H9 (cell line): ENCODE measurements at regions not wholly inside any gene's neighbourhood (a gene's known extent, or its start where the extent isn't known, plus 50 kb on each side); places are given as distances from the start of the nearest gene placed in this dataset.

Experiments
- DNase-seq: peaks from one replicate; pipeline ENCODE4 v3.0.0-alpha.2; 2017
- H2AFZ ChIP-seq: one replicate; pipeline ENCODE4 v1.6.1; 2013; ENCODE audit warnings: mild to moderate bottlenecking, low read length, control low read depth, moderate library complexity
- H2AK5ac ChIP-seq: 2 replicates; pipeline ENCODE4 v1.6.1; 2013; ENCODE audit warnings: low read length, control low read depth, mixed read lengths; ENCODE audit not compliant: insufficient read length
- H2BK120ac ChIP-seq: one replicate; pipeline ENCODE4 v1.6.1; 2013; ENCODE audit warnings: low read depth, mild to moderate bottlenecking, low read length, control low read depth, inconsistent platforms; ENCODE audit not compliant: poor library complexity, severe bottlenecking
- H2BK12ac ChIP-seq: 2 replicates; pipeline ENCODE4 v1.6.1; 2013; ENCODE audit warnings: low read length, control low read depth, mixed read lengths, low read depth; ENCODE audit not compliant: insufficient read length
- H2BK15ac ChIP-seq: 2 replicates; pipeline ENCODE4 v1.6.1; 2013; ENCODE audit warnings: low read depth, low read length, control low read depth
- H2BK20ac ChIP-seq: one replicate; pipeline ENCODE4 v1.6.1; 2013; ENCODE audit warnings: low read depth, mild to moderate bottlenecking, low read length, control low read depth, inconsistent platforms; ENCODE audit not compliant: poor library complexity, severe bottlenecking
- H2BK5ac ChIP-seq: 2 replicates; pipeline ENCODE4 v1.6.1; 2013; ENCODE audit warnings: low read length, control low read depth, mixed read lengths; ENCODE audit not compliant: insufficient read length
- H3K14ac ChIP-seq: 2 replicates; pipeline ENCODE4 v1.6.1; 2013; ENCODE audit warnings: low read length, control low read depth; ENCODE audit not compliant: insufficient read depth
- H3K18ac ChIP-seq: 2 replicates; pipeline ENCODE4 v1.6.1; 2013; ENCODE audit warnings: low read depth, mild to moderate bottlenecking, mixed read lengths, low read length, control low read depth; ENCODE audit not compliant: insufficient read length
- H3K23ac ChIP-seq: 2 replicates; pipeline ENCODE4 v1.6.1; 2013; ENCODE audit warnings: low read length, control low read depth, mixed read lengths, low read depth; ENCODE audit not compliant: insufficient read length
- H3K23me2 ChIP-seq: 2 replicates; pipeline ENCODE4 v1.6.1; 2013; ENCODE audit warnings: low read depth, mild to moderate bottlenecking, mixed read lengths, low read length, control low read depth; ENCODE audit not compliant: insufficient read length, poor library complexity, severe bottlenecking
- H3K27ac ChIP-seq: 2 replicates; pipeline ENCODE4 v1.5.1; 2013; ENCODE audit warnings: low read length, control low read depth, mixed read lengths, low read depth; ENCODE audit not compliant: insufficient read length
- H3K27me3 ChIP-seq: 2 replicates; pipeline ENCODE4 v1.6.1; 2013; ENCODE audit warnings: low read length, control low read depth, inconsistent platforms; ENCODE audit not compliant: insufficient read depth
- H3K4ac ChIP-seq: 2 replicates; pipeline ENCODE4 v1.6.1; 2013; ENCODE audit warnings: low read depth, mild to moderate bottlenecking, control low read depth, inconsistent platforms, low read length, moderate library complexity
- H3K4me1 ChIP-seq: 2 replicates; pipeline ENCODE4 v1.6.1; 2013; ENCODE audit warnings: low read length, control low read depth, inconsistent platforms; ENCODE audit not compliant: insufficient read depth
- H3K4me2 ChIP-seq: 2 replicates; pipeline ENCODE4 v1.6.1; 2013; ENCODE audit warnings: low read length, control low read depth, mixed read lengths; ENCODE audit not compliant: insufficient read length, insufficient read depth
- H3K56ac ChIP-seq: 2 replicates; pipeline ENCODE4 v1.6.1; 2013; ENCODE audit warnings: low read depth, mild to moderate bottlenecking, mixed read lengths, low read length, control low read depth; ENCODE audit not compliant: insufficient read length
- H3K79me1 ChIP-seq: 2 replicates; pipeline ENCODE4 v1.6.1; 2013; ENCODE audit warnings: low read depth, mild to moderate bottlenecking, moderate library complexity, low read length, control low read depth, inconsistent platforms; ENCODE audit not compliant: insufficient read depth, poor library complexity, severe bottlenecking
- H3K79me2 ChIP-seq: 2 replicates; pipeline ENCODE4 v1.6.1; 2013; ENCODE audit warnings: low read length, control low read depth, inconsistent platforms; ENCODE audit not compliant: insufficient read depth
- H3K9ac ChIP-seq: 2 replicates; pipeline ENCODE4 v1.6.1; 2013; ENCODE audit warnings: low read length, control low read depth, mixed read lengths; ENCODE audit not compliant: insufficient read length; ENCODE audit errors: extremely low read depth
- H3K9me3 ChIP-seq: one replicate; pipeline ENCODE4 v1.6.1; 2013; ENCODE audit warnings: low read depth, low read length, inconsistent platforms; ENCODE audit not compliant: control insufficient read depth
- H3T11ph ChIP-seq: one replicate; pipeline ENCODE4 v1.6.1; 2013; ENCODE audit warnings: mild to moderate bottlenecking, low read length, control low read depth, inconsistent platforms
- H4K20me1 ChIP-seq: one replicate; pipeline ENCODE4 v1.6.1; 2013; ENCODE audit not compliant: control insufficient read depth, insufficient read length, insufficient read depth
- H4K5ac ChIP-seq: 2 replicates; pipeline ENCODE4 v1.6.1; 2013; ENCODE audit warnings: low read depth, mild to moderate bottlenecking, mixed read lengths, low read length, control low read depth; ENCODE audit not compliant: insufficient read length
- H4K8ac ChIP-seq: replicated peaks from 2 replicates; pipeline ENCODE4 v1.6.1; 2013; ENCODE audit warnings: low read length, control low read depth, mixed read lengths, low read depth; ENCODE audit not compliant: insufficient read length
- H4K91ac ChIP-seq: 2 replicates; pipeline ENCODE4 v1.6.1; 2013; ENCODE audit warnings: low read depth, mild to moderate bottlenecking, moderate library complexity, mixed read lengths, low read length, control low read depth; ENCODE audit not compliant: insufficient read length
- H3K27ac Mint-ChIP-seq, 3 experiments: 2 replicates in 2 of 3; 3 replicates in 1 of 3; pipeline ENCODE4 v1.8.0; 2020 to 2021; ENCODE audit warnings: mixed read lengths in 3 of 3, mild to moderate bottlenecking in 1 of 3, moderate library complexity in 1 of 3
- H3K27me3 Mint-ChIP-seq: 2 replicates; pipeline ENCODE4 v1.8.0; 2021; ENCODE audit warnings: low read depth, mild to moderate bottlenecking, moderate library complexity, mixed read lengths
- H3K36me3 Mint-ChIP-seq, 3 experiments: 2 replicates in 2 of 3; 3 replicates in 1 of 3; pipeline ENCODE4 v1.8.0; 2020 to 2021; ENCODE audit warnings: low read depth in 3 of 3, mixed read lengths in 3 of 3; ENCODE audit not compliant: insufficient read depth in 1 of 3
- H3K4me1 Mint-ChIP-seq, 2 experiments: 2 replicates each; pipeline ENCODE4 v1.8.0; 2020; ENCODE audit warnings: mixed read lengths in 2 of 2
- H3K4me3 Mint-ChIP-seq, 2 experiments: 2 replicates in 1 of 2; 3 replicates in 1 of 2; pipeline ENCODE4 v1.8.0; 2020 to 2021; ENCODE audit warnings: mild to moderate bottlenecking in 2 of 2, mixed read lengths in 2 of 2, moderate library complexity in 1 of 2
- H3K9me3 Mint-ChIP-seq, 2 experiments: 2 replicates in 1 of 2; 3 replicates in 1 of 2; pipeline ENCODE4 v1.8.0; 2020; ENCODE audit warnings: mild to moderate bottlenecking in 2 of 2, mixed read lengths in 2 of 2, moderate library complexity in 1 of 2
- WGBS: extraction: QIAGEN DNeasy Blood & Tissue Kit; methylation state at CpG from one replicate; pipeline ENCODE4 v1.1.7; 2013; ENCODE audit warnings: missing lambda C conversion rate, low lambda C conversion rate, mixed read lengths; ENCODE audit not compliant: insufficient read length; ENCODE audit errors: extremely low coverage; 5-methylcytosine and 5-hydroxymethylcytosine counted together
- TF ChIP-seq, protein P1 (sequence below): fragments of 200-600 bp; sonication (generic); conservative IDR thresholded peaks from 3 replicates; pipeline ENCODE4 v1.8.0; 2021; ENCODE audit warnings: antibody characterized with exemption, mild to moderate bottlenecking

- Mint-ChIP-seq H3K27ac (no peak overlapping the region), H3K27me3 (no peaks in the 10 kb centered on the region; the same call in 1 of the 2 replicates), H3K9me3 (no peaks in the 10 kb centered on the region), H3K4me3 (no peak overlapping the region), H3K4me1 (no peaks in the 10 kb centered on the region), H3K36me3 (no peaks in the 10 kb centered on the region)
- no peak overlapping the region for H3K14ac ChIP-seq
- no peak overlapping the region for H3K9ac ChIP-seq
- H3K4me1 ChIP-seq: no peaks in the 10 kb centered on the region
- no peaks in the 10 kb centered on the region for H3K27me3 ChIP-seq
- H3K79me2 ChIP-seq: no peaks in the 10 kb centered on the region
- DNase-seq: no peak
- no peak overlapping the region for H2BK5ac ChIP-seq
- H4K5ac ChIP-seq: no peak overlapping the region
- H2AFZ ChIP-seq: no peak overlapping the region
- H3K18ac ChIP-seq: no peak overlapping the region
- no peaks in the 10 kb centered on the region for H3K9me3 ChIP-seq
- H3K4me2 ChIP-seq: no peak overlapping the region
- no peak overlapping the region for H2AK5ac ChIP-seq
- WGBS: no CpG with 5 or more reads among the region's 2 CpGs
- no peak overlapping the region for H3K23ac ChIP-seq
- no peak overlapping the region for H4K91ac ChIP-seq
- H3K27ac ChIP-seq: no peak overlapping the region
- no peak overlapping the region for H4K8ac ChIP-seq
- H2BK15ac ChIP-seq: no peak overlapping the region
- H2BK12ac ChIP-seq: no peak overlapping the region
- H2BK20ac ChIP-seq: no peak overlapping the region
- no peaks in the 10 kb centered on the region for H4K20me1 ChIP-seq
- TF ChIP-seq, protein P1, sequence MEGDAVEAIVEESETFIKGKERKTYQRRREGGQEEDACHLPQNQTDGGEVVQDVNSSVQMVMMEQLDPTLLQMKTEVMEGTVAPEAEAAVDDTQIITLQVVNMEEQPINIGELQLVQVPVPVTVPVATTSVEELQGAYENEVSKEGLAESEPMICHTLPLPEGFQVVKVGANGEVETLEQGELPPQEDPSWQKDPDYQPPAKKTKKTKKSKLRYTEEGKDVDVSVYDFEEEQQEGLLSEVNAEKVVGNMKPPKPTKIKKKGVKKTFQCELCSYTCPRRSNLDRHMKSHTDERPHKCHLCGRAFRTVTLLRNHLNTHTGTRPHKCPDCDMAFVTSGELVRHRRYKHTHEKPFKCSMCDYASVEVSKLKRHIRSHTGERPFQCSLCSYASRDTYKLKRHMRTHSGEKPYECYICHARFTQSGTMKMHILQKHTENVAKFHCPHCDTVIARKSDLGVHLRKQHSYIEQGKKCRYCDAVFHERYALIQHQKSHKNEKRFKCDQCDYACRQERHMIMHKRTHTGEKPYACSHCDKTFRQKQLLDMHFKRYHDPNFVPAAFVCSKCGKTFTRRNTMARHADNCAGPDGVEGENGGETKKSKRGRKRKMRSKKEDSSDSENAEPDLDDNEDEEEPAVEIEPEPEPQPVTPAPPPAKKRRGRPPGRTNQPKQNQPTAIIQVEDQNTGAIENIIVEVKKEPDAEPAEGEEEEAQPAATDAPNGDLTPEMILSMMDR: no peak
- H3K79me1 ChIP-seq: no peaks in the 10 kb centered on the region
- H3K56ac ChIP-seq: no peak overlapping the region
- no peaks in the 10 kb centered on the region for H3K23me2 ChIP-seq
- no peak overlapping the region for H2BK120ac ChIP-seq
- no peak overlapping the region for H3T11ph ChIP-seq
- no peak overlapping the region for H3K4ac ChIP-seq
Measured at GRCh38 chr10:94138391-94138790, 144.7 kb downstream of the PLCE1 start.
